H1 (cell line): ENCODE measurements at regions not wholly inside any gene's neighbourhood (a gene's known extent, or its start where the extent isn't known, plus 50 kb on each side); places are given as distances from the start of the nearest gene placed in this dataset.

Experiments used
- CTCF ChIA-PET: fragments of 300-600 bp; sonication (Branson Sonifier 250); formaldehyde crosslinking; loops from one replicate; lab custom pipeline; 2021; ENCODE audit not compliant: partially characterized antibody; lab: Charles Lee
- POLR2A ChIA-PET: fragments of 300-600 bp; sonication (Branson Sonifier 250); formaldehyde crosslinking; loops from one replicate; lab custom pipeline; 2021; ENCODE audit warnings: inconsistent platforms; ENCODE audit not compliant: partially characterized antibody; lab: Charles Lee
- DNase-seq, 2 experiments: peaks; one replicate each; pipeline versions ENCODE4 v3.0.0 to v3.0.0-alpha.2; 2010 to 2022; ENCODE audit warnings: low spot score in 2 of 2, low read depth in 1 of 2, mixed read lengths in 1 of 2
- FAIRE-seq: peaks from 2 replicates; lab custom pipeline; 2011; peaks lifted over from hg19 to GRCh38; lab: Jason Lieb, UNC
- H2AFZ ChIP-seq: 2 replicates; pipeline ENCODE4 v1.8.1; 2012; ENCODE audit warnings: low read length, inconsistent platforms
- H2AK5ac ChIP-seq: 2 replicates; pipeline ENCODE4 v1.6.1; 2013; ENCODE audit warnings: low read depth, low read length
- H2BK120ac ChIP-seq: replicated peaks from 2 replicates; pipeline ENCODE3; 2013; ENCODE audit warnings: low read depth, low read length, inconsistent platforms
- H2BK12ac ChIP-seq: 2 replicates; pipeline ENCODE4 v1.6.1; 2013; ENCODE audit warnings: low read depth, low read length
- H2BK15ac ChIP-seq: 2 replicates; pipeline ENCODE4 v1.6.1; 2013; ENCODE audit warnings: low read length
- H2BK20ac ChIP-seq: 2 replicates; pipeline ENCODE4 v1.6.1; 2013; ENCODE audit warnings: low read length
- H2BK5ac ChIP-seq: 2 replicates; pipeline ENCODE4 v1.6.1; 2013; ENCODE audit warnings: low read depth, low read length
- H3K14ac ChIP-seq: 2 replicates; pipeline ENCODE4 v1.6.1; 2013; ENCODE audit warnings: inconsistent platforms; ENCODE audit not compliant: insufficient read length
- H3K18ac ChIP-seq: 2 replicates; pipeline ENCODE4 v1.6.1; 2013; ENCODE audit warnings: low read length; ENCODE audit errors: extremely low read depth
- H3K23ac ChIP-seq: 2 replicates; pipeline ENCODE4 v1.6.1; 2013; ENCODE audit warnings: inconsistent platforms; ENCODE audit not compliant: insufficient read length
- H3K23me2 ChIP-seq: 2 replicates; pipeline ENCODE4 v1.6.1; 2013; ENCODE audit warnings: low read depth, low read length
- H3K27ac ChIP-seq: 2 replicates; pipeline ENCODE4 v1.6.1; 2011; ENCODE audit warnings: low read depth, low read length, inconsistent platforms
- H3K27me3 ChIP-seq, 4 experiments: replicated peaks in 1 of 4; 1 replicate in 1 of 4; 2 replicates in 3 of 4; pipeline versions ENCODE4 v1.6.1 to v1.8.1; 2011 to 2013; ENCODE audit warnings: low read length in 3 of 4, mild to moderate bottlenecking in 3 of 4, inconsistent platforms in 2 of 4, mixed read lengths in 2 of 4, moderate library complexity in 1 of 4; ENCODE audit not compliant: control insufficient read depth in 3 of 4, insufficient read depth in 3 of 4; ENCODE audit errors: extremely low read depth in 1 of 4
- H3K36me3 ChIP-seq, 4 experiments: 2 replicates each; pipeline versions ENCODE4 v1.6.1 to v1.8.1; 2011 to 2013; ENCODE audit warnings: mild to moderate bottlenecking in 4 of 4, low read length in 3 of 4, moderate library complexity in 2 of 4, control low read depth in 1 of 4, inconsistent platforms in 1 of 4; ENCODE audit not compliant: insufficient read depth in 4 of 4, control insufficient read depth in 2 of 4
- H3K4ac ChIP-seq: replicated peaks from 2 replicates; pipeline ENCODE3; 2013; ENCODE audit warnings: low read length, low read depth, mixed read lengths, inconsistent platforms; ENCODE audit not compliant: insufficient read length
- H3K4me1 ChIP-seq, 4 experiments: replicated peaks in 1 of 4; 1 replicate in 1 of 4; 2 replicates in 3 of 4; pipeline versions ENCODE4 v1.6.1 to v1.8.1; 2011 to 2013; ENCODE audit warnings: low read length in 3 of 4, inconsistent platforms in 2 of 4, mixed read lengths in 1 of 4; ENCODE audit not compliant: insufficient read depth in 4 of 4, control insufficient read depth in 3 of 4
- H3K4me2 ChIP-seq, 2 experiments: 2 replicates each; pipeline versions ENCODE4 v1.6.1 to v1.8.1; 2011 to 2013; ENCODE audit warnings: low read depth in 2 of 2, low read length in 2 of 2, control low read depth in 1 of 2, inconsistent platforms in 1 of 2, mild to moderate bottlenecking in 1 of 2; ENCODE audit not compliant: insufficient read depth in 1 of 2
- H3K4me3 ChIP-seq, 4 experiments: fragments of 200-600, 300-600 bp in 1 of 4; sonication (generic), shearing (Covaris generic), sonication (Bioruptor Twin) in 1 of 4; 2 replicates each; pipeline versions ENCODE4 v1.5.1 to v1.8.1; 2011 to 2016; ENCODE audit warnings: low read length in 4 of 4, low read depth in 3 of 4, control low read depth in 2 of 4, inconsistent platforms in 2 of 4, mild to moderate bottlenecking in 2 of 4, mixed read lengths in 1 of 4, moderate library complexity in 1 of 4; ENCODE audit not compliant: insufficient read depth in 2 of 4; ENCODE audit errors: extremely low read depth in 1 of 4
- H3K56ac ChIP-seq: replicated peaks from 2 replicates; pipeline ENCODE3; 2013; ENCODE audit warnings: low read depth, mild to moderate bottlenecking, mixed read lengths, low read length, inconsistent platforms; ENCODE audit not compliant: insufficient read length
- H3K79me1 ChIP-seq: 2 replicates; pipeline ENCODE4 v1.6.1; 2013; ENCODE audit warnings: low read depth, low read length, control low read depth
- H3K79me2 ChIP-seq, 2 experiments: 2 replicates each; pipeline versions ENCODE4 v1.6.1 to v1.8.1; 2012 to 2013; ENCODE audit warnings: low read length in 2 of 2, mild to moderate bottlenecking in 2 of 2, inconsistent platforms in 1 of 2; ENCODE audit not compliant: insufficient read depth in 2 of 2, control insufficient read depth in 1 of 2
- H3K9ac ChIP-seq, 4 experiments: replicated peaks in 1 of 4; 1 replicate in 1 of 4; 2 replicates in 3 of 4; pipeline versions ENCODE4 v1.6.1 to v1.8.1; 2011 to 2013; ENCODE audit warnings: low read depth in 3 of 4, low read length in 3 of 4, control low read depth in 2 of 4, mild to moderate bottlenecking in 2 of 4, moderate library complexity in 2 of 4, inconsistent platforms in 1 of 4; ENCODE audit errors: extremely low read depth in 1 of 4
- H3K9me3 ChIP-seq, 2 experiments: 2 replicates each; pipeline versions ENCODE4 v1.6.1 to v1.8.1; 2012 to 2013; ENCODE audit warnings: mild to moderate bottlenecking in 2 of 2, moderate library complexity in 2 of 2, control low read depth in 1 of 2, inconsistent platforms in 1 of 2, low read depth in 1 of 2, low read length in 1 of 2, mixed read lengths in 1 of 2; ENCODE audit not compliant: insufficient read depth in 2 of 2
- H4K20me1 ChIP-seq, 2 experiments: replicated peaks in 1 of 2; 2 replicates each; pipeline versions ENCODE3 to v1.8.1; 2011 to 2013; ENCODE audit warnings: inconsistent platforms in 2 of 2, low read length in 2 of 2, mild to moderate bottlenecking in 1 of 2; ENCODE audit not compliant: insufficient read depth in 2 of 2, control insufficient read depth in 1 of 2
- H4K5ac ChIP-seq: 2 replicates; pipeline ENCODE4 v1.6.1; 2013; ENCODE audit warnings: low read length, low read depth, mixed read lengths, inconsistent platforms; ENCODE audit not compliant: insufficient read length
- H4K8ac ChIP-seq: 2 replicates; pipeline ENCODE4 v1.8.0; 2013; ENCODE audit warnings: mild to moderate bottlenecking, moderate library complexity, low read length, inconsistent platforms; ENCODE audit not compliant: insufficient read depth; ENCODE audit errors: extremely low read depth
- H4K91ac ChIP-seq: replicated peaks from 2 replicates; pipeline ENCODE3; 2013; ENCODE audit warnings: low read length, mixed read lengths, inconsistent platforms; ENCODE audit not compliant: insufficient read length
- CBX5 ChIP-seq: fragments of 300-800, 300-1000 bp; sonication (generic); IDR thresholded peaks from 2 replicates; pipeline ENCODE4 v1.7.1; 2016; ENCODE audit warnings: antibody characterized with exemption, low read length, low read depth
- EP300 ChIP-seq, 2 experiments: IDR thresholded peaks; 1 replicate in 1 of 2; 2 replicates in 1 of 2; pipeline ENCODE4 v1.6.1; 2011 to 2012; ENCODE audit warnings: low read depth in 2 of 2, low read length in 2 of 2, mild to moderate bottlenecking in 2 of 2, borderline replicate concordance in 1 of 2, inconsistent platforms in 1 of 2, moderate library complexity in 1 of 2
- KDM5A ChIP-seq: fragments of 200-600 bp; IDR thresholded peaks from 2 replicates; pipeline ENCODE4 v1.7.1; 2012; ENCODE audit warnings: mild to moderate bottlenecking, low read length, inconsistent platforms, mixed read lengths
- NANOG ChIP-seq: IDR thresholded peaks from 2 replicates; pipeline ENCODE4 v1.6.1; 2011; ENCODE audit warnings: low read length, low read depth, mild to moderate bottlenecking, inconsistent platforms; ENCODE audit not compliant: insufficient read depth, poor library complexity, severe bottlenecking
- POLR2AphosphoS5 ChIP-seq: IDR thresholded peaks from 2 replicates; pipeline ENCODE4 v1.6.1; 2011; ENCODE audit warnings: low read depth, low read length
- POU5F1 ChIP-seq: IDR thresholded peaks from 2 replicates; pipeline ENCODE4 v1.6.1; 2011; ENCODE audit warnings: low read depth, mild to moderate bottlenecking, low read length, moderate library complexity
- RNF2 ChIP-seq: fragments of 200-900, 300-1000 bp; sonication (generic); IDR thresholded peaks from 2 replicates; pipeline ENCODE4 v1.7.1; 2016; ENCODE audit warnings: borderline replicate concordance, low read depth, mild to moderate bottlenecking, antibody characterized with exemption, low read length; ENCODE audit not compliant: poor library complexity, severe bottlenecking; ENCODE audit errors: missing control alignments
- SAP30 ChIP-seq: fragments of 300-600 bp; sonication (generic); IDR thresholded peaks from 2 replicates; pipeline ENCODE4 v1.7.1; 2012; ENCODE audit warnings: low read length, moderate library complexity, mild to moderate bottlenecking, inconsistent platforms; ENCODE audit not compliant: insufficient read depth, insufficient replicate concordance
- SP1 ChIP-seq: IDR thresholded peaks from 2 replicates; pipeline ENCODE4 v1.6.1; 2011; ENCODE audit warnings: low read depth, low read length
- TAF7 ChIP-seq: optimal IDR thresholded peaks from 2 replicates; pipeline ENCODE3; 2011; ENCODE audit warnings: low read depth, mild to moderate bottlenecking, inconsistent platforms, low read length, moderate library complexity, borderline replicate concordance
- YY1 ChIP-seq: IDR thresholded peaks from 2 replicates; pipeline ENCODE4 v1.6.1; 2011; ENCODE audit warnings: low read depth, mild to moderate bottlenecking, low read length
- WGBS, 2 experiments: shearing (Covaris generic) in 1 of 2; methylation state at CpG; one replicate each; pipeline versions ENCODE4 v1.1.6 to v1.1.7; 2013 to 2015; ENCODE audit warnings: low lambda C conversion rate in 2 of 2, mixed read lengths in 2 of 2, inconsistent platforms in 1 of 2, low coverage in 1 of 2, missing lambda C conversion rate in 1 of 2; ENCODE audit not compliant: insufficient replicate concordance in 2 of 2, insufficient coverage in 1 of 2, insufficient read length in 1 of 2; ENCODE audit errors: extremely low coverage in 1 of 2, missing lambda C conversion rate in 1 of 2; 5-methylcytosine and 5-hydroxymethylcytosine counted together
- TF ChIP-seq, protein P1 (sequence below): IDR thresholded peaks from 2 replicates; pipeline ENCODE4 v1.6.1; 2011; ENCODE audit warnings: low read depth, mild to moderate bottlenecking, low read length; ENCODE audit not compliant: insufficient read depth

DNA sequence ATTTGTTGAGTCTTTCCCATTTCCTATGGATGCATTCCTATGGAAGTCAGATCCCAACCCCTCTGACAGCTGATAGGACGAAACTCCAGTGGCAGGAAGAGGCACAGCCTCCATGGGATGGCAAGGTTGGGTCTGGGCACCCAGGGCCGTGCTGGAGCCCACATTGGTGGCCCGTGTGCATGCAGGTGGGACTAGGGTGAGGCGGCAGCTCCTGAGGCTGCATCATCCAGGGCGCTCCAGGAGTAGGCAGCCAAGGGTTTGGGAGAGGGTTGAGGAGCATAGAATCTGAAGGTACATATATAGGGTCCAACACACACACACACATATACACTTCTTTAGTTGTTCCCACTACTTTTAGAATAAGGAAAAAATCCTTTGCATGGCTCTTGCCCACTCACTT, 81.4 kb upstream of the BMPER start:
- H2BK5ac ChIP-seq, result no peak overlapping the region
- H3K56ac ChIP-seq, result no peak overlapping the region
- H2BK120ac ChIP-seq, result no peak overlapping the region
- WGBS, 2 experiments, result 91% methylated on average over 5 of the region's 5 CpGs; no CpG with 5 or more reads in 1 of the 2 experiments
- no peak overlapping the region for H2AFZ ChIP-seq
- H3K9ac ChIP-seq, result no peak overlapping the region
- no peaks in the 10 kb centered on the region for H3K79me2 ChIP-seq
- H4K91ac ChIP-seq, result no peak overlapping the region
- H3K18ac ChIP-seq, result no peak overlapping the region
- H3K23ac ChIP-seq, result no peak overlapping the region
- no peak overlapping the region for H2BK20ac ChIP-seq
- no peak overlapping the region for H3K14ac ChIP-seq
- DNase-seq (no peak), FAIRE-seq (no peak)
- H3K36me3 ChIP-seq, result no peaks in the 10 kb centered on the region
- H4K8ac ChIP-seq, result no peak overlapping the region
- H4K5ac ChIP-seq, result no peak overlapping the region
- no peaks in the 10 kb centered on the region; the same call in 1 of the 2 replicates for H3K23me2 ChIP-seq
- H2BK12ac ChIP-seq, result no peak overlapping the region
- CTCF ChIA-PET, result interaction anchor here (0.9 to 3.3 kb wide), 8 partner anchors 12 to 364 kb away, joined by 3 to 27 read pairs (median 4); no protein-coding TSS in a partner anchor
- H2AK5ac ChIP-seq, result no peak overlapping the region
- no peaks in the 10 kb centered on the region for H4K20me1 ChIP-seq
- no peaks in the 10 kb centered on the region for H3K4me1 ChIP-seq
- POLR2A ChIA-PET, result interaction anchor here (1.2 kb wide), 1 partner anchor 15 kb away, joined by 3 read pairs; no protein-coding TSS in a partner anchor
- H3K4me3 ChIP-seq, result no peak overlapping the region
- H3K4me2 ChIP-seq, result no peak overlapping the region
- no peaks in the 10 kb centered on the region for H3K27me3 ChIP-seq
- H3K9me3 ChIP-seq, result 0 out of 4 replicates have a peak, but pooled peaks cover 0 to 4% of the 10 kb centered on the region in 2 experiments
- no peaks in the 10 kb centered on the region for H3K79me1 ChIP-seq
- H3K27ac ChIP-seq, result no peak overlapping the region
- H3K4ac ChIP-seq, result no peak overlapping the region
- H2BK15ac ChIP-seq, result no peak overlapping the region
- TF ChIP-seq EP300 (IDR thresholded peaks at IDR 0.05; ENCODE audit: borderline replicate concordance in 1 of 2, low read depth in 2 of 2, low read length in 2 of 2) (no peak), TAF7 (no peak), SP1 (no peak), SAP30 (no peak), POU5F1 (no peak), CBX5 (no peak), KDM5A (no peak), YY1 (no peak), POLR2AphosphoS5 (no peak), RNF2 (no peak), NANOG (no peak)
- TF ChIP-seq, protein P1, sequence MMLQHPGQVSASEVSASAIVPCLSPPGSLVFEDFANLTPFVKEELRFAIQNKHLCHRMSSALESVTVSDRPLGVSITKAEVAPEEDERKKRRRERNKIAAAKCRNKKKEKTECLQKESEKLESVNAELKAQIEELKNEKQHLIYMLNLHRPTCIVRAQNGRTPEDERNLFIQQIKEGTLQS, result no peak
